Suppressor macrophage (primary cell): ENCODE measurements at regions not wholly inside any gene's neighbourhood (a gene's known extent, or its start where the extent isn't known, plus 50 kb on each side); places are given as distances from the start of the nearest gene placed in this dataset.
A peak's percentile ranks its signal among the peaks of the same experiment; 100 is the strongest.

Source experiments
- DNase-seq, 4 experiments: peaks; one replicate each; pipeline ENCODE4 v3.0.0-alpha.2; 2020 to 2022

- DNase-seq = no peak
Measured at GRCh38 chr9:26033336-26033735, 355.1 kb upstream of the TUSC1 start.

- no peak for DNase-seq
Measured at GRCh38 chr9:26026423-26027100, 348.3 kb upstream of the TUSC1 start.

- no peak for DNase-seq
Measured at GRCh38 chr9:26013199-26013598, 335.0 kb upstream of the TUSC1 start.

DNA sequence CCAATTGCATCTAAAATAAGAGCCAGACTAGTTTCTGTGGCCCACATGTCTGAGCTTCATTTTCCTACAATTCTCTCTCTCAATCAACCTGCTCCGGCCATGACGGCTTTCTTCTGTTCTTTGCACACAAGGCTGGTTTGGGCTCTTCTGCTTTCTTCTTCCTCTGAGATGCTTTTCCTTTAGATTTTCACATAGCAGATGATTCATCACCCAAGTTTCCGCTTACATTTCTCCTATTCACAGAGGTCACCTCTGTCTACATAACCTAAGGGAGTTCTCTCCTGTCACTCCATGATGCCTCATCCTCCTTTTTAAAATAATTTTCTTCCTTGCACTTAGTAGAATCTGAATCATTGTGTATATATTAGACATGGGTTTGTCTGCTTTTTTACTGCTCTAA, 334.6 kb upstream of the TUSC1 start:
- no peak for DNase-seq

- no peak for DNase-seq
Measured at GRCh38 chr9:25994605-25995004, 316.4 kb upstream of the TUSC1 start.

DNA sequence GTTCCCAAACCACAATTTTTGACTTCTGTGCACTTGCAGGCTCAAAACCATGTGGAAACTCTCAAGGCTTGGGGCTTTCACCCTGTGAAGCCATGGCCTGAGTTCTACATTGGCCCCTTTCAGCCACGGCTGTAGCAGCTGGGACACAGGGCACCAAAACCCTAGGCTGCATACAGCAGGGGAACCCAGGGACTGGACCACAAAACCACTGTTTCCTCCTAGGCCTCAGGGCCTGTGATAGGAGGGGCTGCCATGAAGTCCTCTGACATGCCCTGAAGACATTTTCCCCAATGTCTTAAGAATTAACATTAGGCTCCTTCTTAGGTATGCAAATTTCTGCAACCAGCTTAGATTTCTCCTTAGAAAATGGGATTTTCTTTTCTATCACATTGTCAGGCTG, 312.1 kb upstream of the TUSC1 start:
- DNase-seq = no peak

- DNase-seq = no peak
Measured at GRCh38 chr9:25975667-25976066, 297.4 kb upstream of the TUSC1 start.

DNA sequence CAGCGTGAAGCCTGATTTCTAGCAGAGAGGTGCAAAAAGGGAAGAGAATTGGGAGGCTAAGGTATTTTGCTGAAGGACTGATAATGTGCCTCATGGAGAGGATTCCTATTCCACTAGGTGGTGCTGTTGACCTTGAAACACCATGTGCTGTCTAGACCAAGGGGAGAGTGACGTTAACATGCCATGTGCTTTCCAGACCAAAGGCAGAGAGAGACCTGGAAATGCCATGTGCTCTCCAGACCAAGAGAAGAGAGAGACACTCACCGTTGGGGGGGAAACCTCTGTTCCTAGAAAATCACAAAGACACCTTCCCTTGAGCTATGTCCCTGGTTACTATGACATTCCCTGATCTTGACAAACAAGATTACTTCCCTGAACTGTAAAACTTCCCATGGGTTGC, 286.0 kb upstream of the TUSC1 start:
- DNase-seq = peak in 3 of 4 experiments; percentile 21 to 29 (median 26)

DNA sequence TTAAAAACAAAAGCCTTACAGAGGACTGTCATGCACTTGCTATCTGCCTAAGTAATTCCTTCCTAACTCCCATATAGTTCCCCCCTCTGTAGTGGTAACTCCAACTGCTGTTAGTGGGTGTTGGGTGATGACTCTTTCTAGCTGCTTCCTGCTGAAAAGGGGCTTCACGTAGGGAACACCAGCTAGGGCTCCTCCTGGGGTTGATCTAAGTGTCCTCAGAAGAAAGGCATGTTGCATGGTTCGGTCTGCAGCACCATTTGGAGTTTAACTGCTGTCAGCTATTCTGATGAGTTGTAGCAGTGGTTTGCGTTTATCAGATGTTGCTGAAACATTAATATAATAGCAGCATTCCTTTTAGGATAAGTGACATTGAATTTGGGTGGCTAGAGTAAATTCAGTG, 281.9 kb upstream of the TUSC1 start:
- DNase-seq = no peak

- no peak for DNase-seq
Measured at GRCh38 chr9:25954209-25954608, 276.0 kb upstream of the TUSC1 start.

DNA sequence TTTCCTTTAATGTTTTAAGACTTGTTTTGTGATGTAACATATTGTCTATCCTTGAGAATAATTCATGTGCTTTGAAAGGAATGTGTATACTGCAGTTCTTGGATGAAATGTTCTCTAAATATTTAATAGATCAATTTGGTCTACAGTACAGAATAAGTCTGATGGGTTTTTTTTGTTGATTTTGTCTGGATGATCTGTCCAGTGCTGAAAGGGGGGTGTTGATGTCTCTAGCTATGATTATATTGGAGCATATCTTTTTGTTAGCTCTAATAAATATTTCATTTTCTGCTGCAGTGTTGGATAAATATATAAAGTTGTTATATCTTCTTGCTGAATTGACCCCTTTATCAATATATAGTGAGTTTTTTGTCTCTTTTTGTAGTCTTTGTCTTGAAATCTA, 269.9 kb upstream of the TUSC1 start:
- no peak for DNase-seq

GRCh38 chr9:25939126-25939525, 260.9 kb upstream of the TUSC1 start:
- no peak for DNase-seq

DNA sequence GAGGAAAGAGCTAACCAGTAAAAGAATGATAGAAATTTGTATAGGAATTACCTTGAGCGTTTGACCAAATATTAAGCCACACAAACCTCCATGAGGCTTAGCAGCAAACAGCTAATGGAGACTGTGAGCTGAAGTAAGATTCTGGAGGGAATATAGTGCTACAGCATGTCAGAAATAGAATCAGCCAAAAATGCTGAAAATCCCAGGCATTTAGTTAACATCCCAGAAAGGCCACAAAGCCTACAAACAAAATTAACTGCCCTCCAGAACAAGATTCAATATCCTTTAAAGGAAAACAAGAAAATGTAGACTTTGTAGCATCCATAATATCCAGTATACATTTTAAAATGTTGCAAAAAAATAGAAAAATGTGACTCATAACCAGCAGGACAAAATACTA, 257.8 kb upstream of the TUSC1 start:
- no peak for DNase-seq

- DNase-seq = no peak
Measured at GRCh38 chr9:25935188-25935587, 256.9 kb upstream of the TUSC1 start.

DNA sequence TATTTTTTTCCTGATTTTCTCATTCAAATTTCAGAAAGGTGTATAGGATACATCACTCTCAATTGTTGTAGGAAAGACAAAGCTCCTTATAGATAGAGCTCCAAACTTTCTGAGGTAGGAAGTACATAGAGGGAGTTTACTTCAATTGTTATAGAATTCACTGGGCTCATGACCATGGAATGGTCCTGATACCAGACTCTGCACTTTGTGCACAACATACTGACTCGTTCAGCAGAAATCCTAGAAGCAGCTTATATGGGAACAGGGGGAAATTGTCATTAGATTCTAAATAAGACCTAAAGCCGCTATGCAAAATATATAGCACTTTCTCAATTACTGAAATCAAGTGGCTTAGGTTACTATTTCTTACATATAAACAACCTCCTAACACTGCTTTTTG, 240.5 kb upstream of the TUSC1 start:
- no peak for DNase-seq

GRCh38 chr9:25917731-25918362, 239.6 kb upstream of the TUSC1 start:
- DNase-seq = no peak

DNA sequence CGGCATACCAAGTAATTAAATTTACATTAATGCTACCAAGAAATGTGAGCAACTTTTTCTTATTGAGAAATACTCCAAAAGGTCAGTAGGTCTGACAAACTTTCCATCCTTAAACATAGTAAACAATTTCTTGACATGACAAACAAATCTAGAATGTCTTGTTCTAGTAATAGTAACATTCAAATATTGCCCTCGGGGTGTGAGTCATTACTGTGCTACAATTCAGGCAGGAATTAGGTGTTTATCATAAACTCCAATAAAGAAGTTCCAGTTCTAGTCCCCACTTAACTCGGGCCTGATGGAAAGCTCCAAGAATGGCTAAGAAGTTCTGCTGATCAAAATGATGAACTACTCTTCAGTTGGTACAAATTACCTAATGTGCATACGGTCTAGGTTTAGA, 235.6 kb upstream of the TUSC1 start:
- no peak for DNase-seq

- DNase-seq = no peak
Measured at GRCh38 chr9:25904701-25905100, 226.5 kb upstream of the TUSC1 start.

DNA sequence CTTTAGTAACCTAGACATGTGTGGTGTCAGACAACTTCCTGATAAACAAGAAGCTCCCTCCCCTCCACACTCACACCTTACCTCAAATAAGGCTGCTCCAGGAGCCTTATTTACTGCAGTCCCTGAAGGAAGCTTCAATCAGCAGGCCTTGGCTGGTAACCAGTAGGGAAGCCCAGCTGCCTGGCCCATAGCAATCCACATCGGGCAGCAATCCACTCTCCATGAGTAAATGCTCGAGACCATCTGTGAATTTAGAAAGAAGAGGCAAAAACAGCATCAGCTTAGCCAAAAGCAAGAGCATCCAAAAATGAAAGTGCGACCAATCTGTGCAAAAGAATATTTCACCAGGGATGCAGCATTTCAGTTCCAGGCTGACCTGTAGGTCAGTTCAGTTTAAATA, 213.3 kb upstream of the TUSC1 start:
- DNase-seq = no peak

- no peak for DNase-seq
Measured at GRCh38 chr9:25889661-25890060, 211.4 kb upstream of the TUSC1 start.

DNA sequence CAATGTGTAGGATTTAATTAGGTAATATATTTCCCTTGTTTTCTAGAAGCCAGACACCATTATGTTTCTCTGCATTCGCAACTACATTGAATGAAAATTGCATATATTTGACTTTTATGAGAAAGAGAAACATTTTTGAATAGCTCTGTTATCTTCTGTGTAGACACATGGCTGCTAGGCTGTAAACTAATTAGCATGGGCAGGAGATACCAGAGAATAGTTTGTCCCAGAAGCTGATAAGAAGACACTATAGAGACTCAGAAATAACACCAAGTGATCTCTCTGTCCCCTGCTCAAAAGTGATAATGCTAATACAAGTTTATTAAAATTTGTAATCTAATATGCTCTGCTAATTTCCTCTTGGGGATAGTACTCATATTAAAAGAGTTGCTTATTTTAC, 198.0 kb upstream of the TUSC1 start:
- DNase-seq = no peak

GRCh38 chr9:25864509-25864908, 186.3 kb upstream of the TUSC1 start:
- no peak for DNase-seq

DNA sequence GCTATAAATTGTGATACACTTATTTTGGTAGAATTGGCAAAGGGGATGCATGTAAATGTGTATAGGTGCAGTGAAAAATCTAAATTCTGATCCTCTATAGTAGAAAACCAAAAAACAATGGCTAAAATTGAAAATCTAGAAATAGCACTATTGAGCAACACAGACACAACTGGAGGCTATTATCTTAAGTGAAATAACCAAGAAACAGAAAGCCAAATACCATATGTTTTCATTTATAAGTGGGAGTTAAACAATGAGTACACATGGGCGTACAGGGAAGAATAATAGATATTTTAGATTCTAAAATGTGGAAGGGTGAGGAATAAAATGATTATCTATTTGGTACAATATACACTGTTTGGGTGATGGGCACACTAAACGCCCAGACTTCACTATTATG, 183.2 kb upstream of the TUSC1 start:
- DNase-seq = no peak

- DNase-seq = no peak
Measured at GRCh38 chr9:25857147-25857546, 178.9 kb upstream of the TUSC1 start.

GRCh38 chr9:25850803-25851202, 172.6 kb upstream of the TUSC1 start:
- DNase-seq = no peak
